ENCODE measurements at regions not wholly inside any gene's neighbourhood (a gene's known extent, or its start where the extent isn't known, plus 50 kb on each side); places are given as distances from the start of the nearest gene placed in this dataset.
"Not testable (repeated sequence)": the region's sequence is repeated elsewhere in the genome, so short reads cannot be mapped to it uniquely, and the experiment has no call there.

- TF ChIP-seq EZH2 (IDR thresholded peaks at IDR 0.05; ENCODE audit: insufficient read depth, poor library complexity, severe bottlenecking); EZH2phosphoT487 (IDR thresholded peaks at IDR 0.05; ENCODE audit: insufficient read depth, low read depth): not testable (repeated sequence)
These were observed 335.7 kb upstream of the PLGLB2 start for GRCh38 chr2:87412036-87412820.
